NB4 (cell line): ENCODE measurements at regions not wholly inside any gene's neighbourhood (a gene's known extent, or its start where the extent isn't known, plus 50 kb on each side); places are given as distances from the start of the nearest gene placed in this dataset.

Experiments
- DNase-seq: peaks from one replicate; pipeline ENCODE4 v3.0.0; 2010; ENCODE audit warnings: low read depth
- H3K4me3 ChIP-seq: one replicate; pipeline ENCODE4 v1.5.1; 2011; ENCODE audit warnings: mild to moderate bottlenecking, low read depth, low read length, moderate library complexity
- CTCF ChIP-seq: IDR thresholded peaks from one replicate; pipeline ENCODE4 v1.5.1; 2012; ENCODE audit warnings: low read depth, low read length
- MYC ChIP-seq: IDR thresholded peaks from 2 replicates; pipeline ENCODE4 v1.6.1; 2011; ENCODE audit warnings: low read depth, low read length
- POLR2A ChIP-seq: IDR thresholded peaks from 2 replicates; pipeline ENCODE4 v1.6.1; 2011; ENCODE audit warnings: mild to moderate bottlenecking; ENCODE audit not compliant: insufficient read length; ENCODE audit errors: extremely low read depth
- TF ChIP-seq, protein P1 (sequence below): IDR thresholded peaks from 2 replicates; pipeline ENCODE4 v1.6.1; 2011; ENCODE audit warnings: low read depth, low read length

GRCh38 chr14:28875934-28876571, 109.5 kb downstream of the FOXG1 start:
- H3K4me3 ChIP-seq, result no peak overlapping the region
- DNase-seq, result no peak
- TF ChIP-seq, protein P1, sequence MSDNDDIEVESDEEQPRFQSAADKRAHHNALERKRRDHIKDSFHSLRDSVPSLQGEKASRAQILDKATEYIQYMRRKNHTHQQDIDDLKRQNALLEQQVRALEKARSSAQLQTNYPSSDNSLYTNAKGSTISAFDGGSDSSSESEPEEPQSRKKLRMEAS, result no peak
- TF ChIP-seq MYC, result no peak
- TF ChIP-seq POLR2A, result no peak
- TF ChIP-seq CTCF, result no peak

GRCh38 chr14:28876572-28876945, 110.0 kb downstream of the FOXG1 start:
- DNase-seq, result no peak
- TF ChIP-seq, protein P1, result no peak
- TF ChIP-seq MYC, result no peak
- no peak for TF ChIP-seq CTCF
- TF ChIP-seq POLR2A, result no peak
- H3K4me3 ChIP-seq, result no peak overlapping the region

GRCh38 chr14:28877923-28878322, 111.3 kb downstream of the FOXG1 start:
- no peak overlapping the region for H3K4me3 ChIP-seq
- TF ChIP-seq MYC (no peak), CTCF (no peak), POLR2A (no peak)
- TF ChIP-seq, protein P1, result no peak
- DNase-seq, result no peak

DNA sequence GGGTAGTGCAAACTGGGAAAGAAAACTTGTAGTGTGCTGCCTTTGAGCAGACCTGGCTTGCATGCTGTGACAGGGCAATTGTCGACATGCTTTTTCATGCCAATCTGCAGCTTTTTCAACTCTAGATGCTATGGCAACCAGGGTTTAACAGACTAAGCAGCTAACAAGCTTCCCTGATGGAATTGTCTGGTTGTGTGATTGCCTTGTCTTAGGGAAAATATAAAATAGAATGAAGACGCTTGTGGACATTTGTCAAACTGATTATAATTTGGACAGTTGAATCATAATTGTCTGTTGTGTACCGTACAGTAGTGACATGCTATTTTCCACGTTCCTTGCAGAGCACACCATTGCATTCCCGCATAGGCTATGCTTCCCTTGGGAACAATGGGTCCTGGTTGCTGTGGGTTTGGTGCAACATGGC, 113.0 kb downstream of the FOXG1 start:
- H3K4me3 ChIP-seq, result no peak overlapping the region
- TF ChIP-seq MYC (no peak), POLR2A (no peak), CTCF (no peak)
- TF ChIP-seq, protein P1, result no peak

GRCh38 chr14:28886940-28887339, 120.4 kb downstream of the FOXG1 start:
- DNase-seq, result no peak
- H3K4me3 ChIP-seq, result no peak overlapping the region
- TF ChIP-seq POLR2A (no peak), CTCF (no peak), MYC (no peak)
- TF ChIP-seq, protein P1, result no peak

More for the DNA sequence above, 113.0 kb downstream of the FOXG1 start:
- no peak for DNase-seq
